ENCODE measurements at regions not wholly inside any gene's neighbourhood (a gene's known extent, or its start where the extent isn't known, plus 50 kb on each side); places are given as distances from the start of the nearest gene placed in this dataset.
A peak's percentile ranks its signal among the peaks of the same experiment; 100 is the strongest.

GRCh38 chr3:147744967-147745366, 335.8 kb downstream of the ZIC1 start:
- no peaks in the 10 kb centered on the region for H3K79me2 ChIP-seq (replicated peaks; ENCODE audit: insufficient read depth)
- no peak overlapping the region for H3K4me3 Mint-ChIP-seq
- H3K4me1 ChIP-seq (ENCODE audit: insufficient read depth): no peaks in the 10 kb centered on the region
- no peak overlapping the region for H3K4me2 ChIP-seq
- no peak overlapping the region for H3K27ac Mint-ChIP-seq
- DNase-seq (ENCODE audit: low spot score): no peak
- H3K9me3 Mint-ChIP-seq: no peaks in the 10 kb centered on the region; the same call in 1 of the 3 replicates
- H3K27me3 Mint-ChIP-seq (ENCODE audit: insufficient read depth, low read depth, poor library complexity): peaks cover 4% of the 10 kb centered on the region
- TF ChIP-seq, protein P1, sequence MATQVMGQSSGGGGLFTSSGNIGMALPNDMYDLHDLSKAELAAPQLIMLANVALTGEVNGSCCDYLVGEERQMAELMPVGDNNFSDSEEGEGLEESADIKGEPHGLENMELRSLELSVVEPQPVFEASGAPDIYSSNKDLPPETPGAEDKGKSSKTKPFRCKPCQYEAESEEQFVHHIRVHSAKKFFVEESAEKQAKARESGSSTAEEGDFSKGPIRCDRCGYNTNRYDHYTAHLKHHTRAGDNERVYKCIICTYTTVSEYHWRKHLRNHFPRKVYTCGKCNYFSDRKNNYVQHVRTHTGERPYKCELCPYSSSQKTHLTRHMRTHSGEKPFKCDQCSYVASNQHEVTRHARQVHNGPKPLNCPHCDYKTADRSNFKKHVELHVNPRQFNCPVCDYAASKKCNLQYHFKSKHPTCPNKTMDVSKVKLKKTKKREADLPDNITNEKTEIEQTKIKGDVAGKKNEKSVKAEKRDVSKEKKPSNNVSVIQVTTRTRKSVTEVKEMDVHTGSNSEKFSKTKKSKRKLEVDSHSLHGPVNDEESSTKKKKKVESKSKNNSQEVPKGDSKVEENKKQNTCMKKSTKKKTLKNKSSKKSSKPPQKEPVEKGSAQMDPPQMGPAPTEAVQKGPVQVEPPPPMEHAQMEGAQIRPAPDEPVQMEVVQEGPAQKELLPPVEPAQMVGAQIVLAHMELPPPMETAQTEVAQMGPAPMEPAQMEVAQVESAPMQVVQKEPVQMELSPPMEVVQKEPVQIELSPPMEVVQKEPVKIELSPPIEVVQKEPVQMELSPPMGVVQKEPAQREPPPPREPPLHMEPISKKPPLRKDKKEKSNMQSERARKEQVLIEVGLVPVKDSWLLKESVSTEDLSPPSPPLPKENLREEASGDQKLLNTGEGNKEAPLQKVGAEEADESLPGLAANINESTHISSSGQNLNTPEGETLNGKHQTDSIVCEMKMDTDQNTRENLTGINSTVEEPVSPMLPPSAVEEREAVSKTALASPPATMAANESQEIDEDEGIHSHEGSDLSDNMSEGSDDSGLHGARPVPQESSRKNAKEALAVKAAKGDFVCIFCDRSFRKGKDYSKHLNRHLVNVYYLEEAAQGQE (IDR thresholded peaks at IDR 0.05; ENCODE audit: unreplicated experiment): no peak
- TF ChIP-seq CREB1 (CRISPR knock-in tag; IDR thresholded peaks at IDR 0.05; ENCODE audit: low read depth): no peak
- TF ChIP-seq POLR2AphosphoS5 (IDR thresholded peaks at IDR 0.05; ENCODE audit: low read depth): no peak
- TF ChIP-seq ZNF114 (CRISPR knock-in tag; IDR thresholded peaks at IDR 0.05): no peak
- TF ChIP-seq STAT1 (IDR thresholded peaks at IDR 0.05; ENCODE audit: unreplicated experiment): no peak
- TF ChIP-seq ZNF331 (CRISPR knock-in tag; IDR thresholded peaks at IDR 0.05; ENCODE audit: low read depth): no peak
- TF ChIP-seq EZH2 (IDR thresholded peaks at IDR 0.05; ENCODE audit: low read depth, unreplicated experiment): no peak
- no peak for TF ChIP-seq EZH2phosphoT487 (IDR thresholded peaks at IDR 0.05; ENCODE audit: unreplicated experiment)
- no peaks in the 10 kb centered on the region for H3K27me3 ChIP-seq (ENCODE audit: insufficient read depth)
- H3K27ac ChIP-seq (ENCODE audit: low read depth): no peak overlapping the region
- no peak overlapping the region for H3K4me3 ChIP-seq
- peak overlapping the region; percentile 54; the same call in 1 of the 2 replicates for H2AFZ ChIP-seq
- H3F3A ChIP-seq (replicated peaks; ENCODE audit: low read depth): no peaks in the 10 kb centered on the region
- H3K4me1 Mint-ChIP-seq: no peaks in the 10 kb centered on the region
- H3K36me3 Mint-ChIP-seq (ENCODE audit: low read depth): no peaks in the 10 kb centered on the region
- ATAC-seq: no peak
- H4K20me1 ChIP-seq (replicated peaks; ENCODE audit: insufficient read depth): no peaks in the 10 kb centered on the region
- H3K9me2 ChIP-seq (ENCODE audit: insufficient read depth): 0 out of 2 replicates have a peak, but pooled peaks cover 2% of the 10 kb centered on the region
- H3K36me3 ChIP-seq (ENCODE audit: insufficient read depth): no peaks in the 10 kb centered on the region

- no peaks in the 10 kb centered on the region for H3K9me3 Mint-ChIP-seq
- H4K20me1 ChIP-seq (replicated peaks; ENCODE audit: insufficient read depth): no peaks in the 10 kb centered on the region
- H3K27ac ChIP-seq (ENCODE audit: low read depth): no peak overlapping the region
- H3K4me3 Mint-ChIP-seq: no peak overlapping the region
- no peaks in the 10 kb centered on the region for H3K79me2 ChIP-seq (replicated peaks; ENCODE audit: insufficient read depth)
- H3K4me1 ChIP-seq (ENCODE audit: insufficient read depth): no peaks in the 10 kb centered on the region
- H2AFZ ChIP-seq: no peak overlapping the region
- no peaks in the 10 kb centered on the region for H3K27me3 ChIP-seq (ENCODE audit: insufficient read depth)
- H3K27me3 Mint-ChIP-seq (ENCODE audit: insufficient read depth, low read depth, poor library complexity): no peaks in the 10 kb centered on the region
- no peaks in the 10 kb centered on the region for H3F3A ChIP-seq (replicated peaks; ENCODE audit: low read depth)
- no peak overlapping the region for H3K27ac Mint-ChIP-seq
- H3K9me2 ChIP-seq (ENCODE audit: insufficient read depth): no peaks in the 10 kb centered on the region
- no peaks in the 10 kb centered on the region for H3K36me3 Mint-ChIP-seq (ENCODE audit: low read depth)
- no peaks in the 10 kb centered on the region for H3K4me1 Mint-ChIP-seq
- ATAC-seq (no peak), DNase-seq (ENCODE audit: low spot score) (no peak)
- H3K4me3 ChIP-seq: no peak overlapping the region
- H3K36me3 ChIP-seq (ENCODE audit: insufficient read depth): no peaks in the 10 kb centered on the region
- H3K4me2 ChIP-seq: no peak overlapping the region
- TF ChIP-seq JUNB (IDR thresholded peaks at IDR 0.05; ENCODE audit: unreplicated experiment) (no peak), CTCF (conservative IDR thresholded peaks at IDR 0.05; ENCODE audit: low read depth in 2 of 2) (no peak), ZNF114 (CRISPR knock-in tag; IDR thresholded peaks at IDR 0.05) (no peak), ZNF331 (CRISPR knock-in tag; IDR thresholded peaks at IDR 0.05; ENCODE audit: low read depth) (no peak), POLR2AphosphoS5 (IDR thresholded peaks at IDR 0.05; ENCODE audit: low read depth) (no peak), ZNF462 (CRISPR knock-in tag; IDR thresholded peaks at IDR 0.05) (no peak)
These were observed 346.1 kb downstream of the ZIC1 start for GRCh38 chr3:147755310-147755709.

Measured in GM23338 (cell line).